Lower leg skin (tissue), 3 donors: ENCODE measurements at regions not wholly inside any gene's neighbourhood (a gene's known extent, or its start where the extent isn't known, plus 50 kb on each side); places are given as distances from the start of the nearest gene placed in this dataset.

Experiments
- POLR2A ChIP-seq, 2 donors: fragments of 450-650 bp; IDR thresholded peaks; one replicate each; pipeline ENCODE4 v1.6.1; 2016 to 2017; ENCODE audit warnings: antibody characterized with exemption in 2 of 2, mild to moderate bottlenecking in 1 of 2, moderate library complexity in 1 of 2
- TF ChIP-seq, protein P1 (sequence below), 3 donors: fragments of 450-650 bp; IDR thresholded peaks; one replicate each; pipeline ENCODE4 v1.5.1; 2016; ENCODE audit warnings: antibody characterized with exemption in 3 of 3, mild to moderate bottlenecking in 3 of 3, moderate library complexity in 2 of 3

DNA sequence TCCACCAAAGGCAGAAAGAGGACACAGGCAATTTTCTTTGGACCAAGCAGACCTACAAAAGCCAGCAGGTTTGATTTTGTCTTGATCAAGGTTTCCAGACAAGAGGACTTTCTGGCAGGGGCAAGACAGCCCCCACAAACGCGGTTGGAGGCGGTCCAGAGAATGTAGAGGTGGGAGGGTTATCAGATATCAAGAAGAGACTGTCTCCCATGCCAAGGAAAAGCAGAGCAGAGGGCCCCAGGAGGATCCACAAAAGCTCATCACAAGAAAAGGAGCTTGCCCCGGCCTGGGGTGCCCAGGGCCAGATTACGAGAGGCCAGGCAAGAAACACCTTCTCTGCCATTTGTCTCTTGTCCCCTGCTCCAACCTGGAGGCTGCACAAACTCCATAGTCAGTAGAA lies 538.9 kb downstream of the BNC2 start:
- no peak for TF ChIP-seq POLR2A (IDR thresholded peaks at IDR 0.05)
- TF ChIP-seq, protein P1, sequence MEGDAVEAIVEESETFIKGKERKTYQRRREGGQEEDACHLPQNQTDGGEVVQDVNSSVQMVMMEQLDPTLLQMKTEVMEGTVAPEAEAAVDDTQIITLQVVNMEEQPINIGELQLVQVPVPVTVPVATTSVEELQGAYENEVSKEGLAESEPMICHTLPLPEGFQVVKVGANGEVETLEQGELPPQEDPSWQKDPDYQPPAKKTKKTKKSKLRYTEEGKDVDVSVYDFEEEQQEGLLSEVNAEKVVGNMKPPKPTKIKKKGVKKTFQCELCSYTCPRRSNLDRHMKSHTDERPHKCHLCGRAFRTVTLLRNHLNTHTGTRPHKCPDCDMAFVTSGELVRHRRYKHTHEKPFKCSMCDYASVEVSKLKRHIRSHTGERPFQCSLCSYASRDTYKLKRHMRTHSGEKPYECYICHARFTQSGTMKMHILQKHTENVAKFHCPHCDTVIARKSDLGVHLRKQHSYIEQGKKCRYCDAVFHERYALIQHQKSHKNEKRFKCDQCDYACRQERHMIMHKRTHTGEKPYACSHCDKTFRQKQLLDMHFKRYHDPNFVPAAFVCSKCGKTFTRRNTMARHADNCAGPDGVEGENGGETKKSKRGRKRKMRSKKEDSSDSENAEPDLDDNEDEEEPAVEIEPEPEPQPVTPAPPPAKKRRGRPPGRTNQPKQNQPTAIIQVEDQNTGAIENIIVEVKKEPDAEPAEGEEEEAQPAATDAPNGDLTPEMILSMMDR (IDR thresholded peaks at IDR 0.05), result no peak
